ENCODE measurements at regions not wholly inside any gene's neighbourhood (a gene's known extent, or its start where the extent isn't known, plus 50 kb on each side); places are given as distances from the start of the nearest gene placed in this dataset.

DNA sequence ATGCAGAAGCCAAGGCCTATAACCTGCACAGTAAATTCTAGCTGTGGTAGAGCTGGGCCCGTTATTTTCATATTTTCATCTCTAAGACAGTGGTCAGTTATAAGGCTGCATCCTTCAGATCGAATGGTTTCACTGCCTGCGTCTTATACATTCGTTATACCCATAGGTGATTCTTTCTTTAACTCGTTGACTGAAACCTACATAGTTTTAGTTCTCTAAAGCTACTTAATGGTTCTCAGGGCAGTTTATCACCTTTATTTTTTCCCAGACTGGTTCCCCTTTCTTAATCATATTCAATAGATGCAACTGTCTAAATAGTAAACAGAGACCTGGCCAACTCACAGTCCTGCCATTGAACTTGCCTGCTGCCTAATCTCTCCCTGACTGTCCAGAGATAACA is 615.3 kb upstream of the SLITRK1 start (continued):
- TF ChIP-seq, protein P1, sequence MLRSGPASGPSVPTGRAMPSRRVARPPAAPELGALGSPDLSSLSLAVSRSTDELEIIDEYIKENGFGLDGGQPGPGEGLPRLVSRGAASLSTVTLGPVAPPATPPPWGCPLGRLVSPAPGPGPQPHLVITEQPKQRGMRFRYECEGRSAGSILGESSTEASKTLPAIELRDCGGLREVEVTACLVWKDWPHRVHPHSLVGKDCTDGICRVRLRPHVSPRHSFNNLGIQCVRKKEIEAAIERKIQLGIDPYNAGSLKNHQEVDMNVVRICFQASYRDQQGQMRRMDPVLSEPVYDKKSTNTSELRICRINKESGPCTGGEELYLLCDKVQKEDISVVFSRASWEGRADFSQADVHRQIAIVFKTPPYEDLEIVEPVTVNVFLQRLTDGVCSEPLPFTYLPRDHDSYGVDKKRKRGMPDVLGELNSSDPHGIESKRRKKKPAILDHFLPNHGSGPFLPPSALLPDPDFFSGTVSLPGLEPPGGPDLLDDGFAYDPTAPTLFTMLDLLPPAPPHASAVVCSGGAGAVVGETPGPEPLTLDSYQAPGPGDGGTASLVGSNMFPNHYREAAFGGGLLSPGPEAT (IDR thresholded peaks at IDR 0.05; ENCODE audit: low read depth), result peak; percentile 57; the same call in 1 of the 2 replicates
- TF ChIP-seq NR2F1 (conservative IDR thresholded peaks at IDR 0.05) (no peak), ZNF217 (IDR thresholded peaks at IDR 0.05) (0 out of 2 replicates have a peak, but pooled peaks have one; percentile 33), GATAD2B (conservative IDR thresholded peaks at IDR 0.05; ENCODE audit: low read depth) (no peak), PAX5 (IDR thresholded peaks at IDR 0.05; ENCODE audit: borderline replicate concordance, low read depth, low read length) (no peak), BRCA1 (IDR thresholded peaks at IDR 0.05; ENCODE audit: low read depth, low read length) (no peak), JUND (IDR thresholded peaks at IDR 0.05; ENCODE audit: low read depth, low read length) (no peak), SMAD5 (IDR thresholded peaks at IDR 0.05; ENCODE audit: low read depth) (no peak)
- TF ChIP-seq, protein P2, sequence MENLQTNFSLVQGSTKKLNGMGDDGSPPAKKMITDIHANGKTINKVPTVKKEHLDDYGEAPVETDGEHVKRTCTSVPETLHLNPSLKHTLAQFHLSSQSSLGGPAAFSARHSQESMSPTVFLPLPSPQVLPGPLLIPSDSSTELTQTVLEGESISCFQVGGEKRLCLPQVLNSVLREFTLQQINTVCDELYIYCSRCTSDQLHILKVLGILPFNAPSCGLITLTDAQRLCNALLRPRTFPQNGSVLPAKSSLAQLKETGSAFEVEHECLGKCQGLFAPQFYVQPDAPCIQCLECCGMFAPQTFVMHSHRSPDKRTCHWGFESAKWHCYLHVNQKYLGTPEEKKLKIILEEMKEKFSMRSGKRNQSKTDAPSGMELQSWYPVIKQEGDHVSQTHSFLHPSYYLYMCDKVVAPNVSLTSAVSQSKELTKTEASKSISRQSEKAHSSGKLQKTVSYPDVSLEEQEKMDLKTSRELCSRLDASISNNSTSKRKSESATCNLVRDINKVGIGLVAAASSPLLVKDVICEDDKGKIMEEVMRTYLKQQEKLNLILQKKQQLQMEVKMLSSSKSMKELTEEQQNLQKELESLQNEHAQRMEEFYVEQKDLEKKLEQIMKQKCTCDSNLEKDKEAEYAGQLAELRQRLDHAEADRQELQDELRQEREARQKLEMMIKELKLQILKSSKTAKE (IDR thresholded peaks at IDR 0.05; ENCODE audit: low read depth, poor library complexity, severe bottlenecking), result no peak

DNA sequence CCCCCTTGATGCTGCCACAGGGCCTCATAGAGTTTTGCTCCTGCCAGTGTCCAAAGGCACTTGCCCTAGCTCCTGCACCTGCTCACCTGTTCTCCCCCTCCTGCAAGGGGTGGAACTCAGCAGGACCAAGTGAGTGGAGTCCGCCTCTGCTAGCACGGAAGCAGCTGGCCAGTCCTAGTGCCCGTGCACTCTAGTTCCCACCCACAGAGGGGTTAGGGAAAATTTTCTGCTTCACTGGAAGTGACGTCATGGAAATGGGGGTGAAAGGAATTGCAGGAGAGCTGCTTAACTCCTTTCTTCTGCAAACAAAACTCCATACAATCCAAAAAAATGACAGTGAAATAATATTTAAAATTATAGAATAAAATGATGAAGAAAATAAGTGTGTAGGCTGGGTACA is 609.7 kb upstream of the SLITRK1 start:
- POLR2A ChIA-PET, result interaction anchor here (1.2 to 1.5 kb wide), 3 partner anchors 11 to 81 kb away, joined by 3 to 6 read pairs (median 4); no protein-coding TSS in a partner anchor
- Histone ChIP-seq H3K4me2 (ENCODE audit: control insufficient read depth, insufficient read depth) (no peak overlapping the region), H3K27ac (ENCODE audit: control insufficient read depth, insufficient read depth) (no peak overlapping the region), H4K20me1 (ENCODE audit: control insufficient read depth, insufficient read depth) (no peaks in the 10 kb centered on the region), H3K9ac (ENCODE audit: control insufficient read depth, insufficient read depth, low read length) (no peak overlapping the region), H3K4me1 (ENCODE audit: control insufficient read depth, insufficient read depth, low read length) (no peaks in the 10 kb centered on the region), H3K4me3 (no peak overlapping the region), H3K27me3 (replicated peaks in 1 of 2; ENCODE audit: control insufficient read depth in 2 of 2, insufficient read depth in 2 of 2, low read length in 1 of 2) (no peaks in the 10 kb centered on the region), H3K36me3 (ENCODE audit: control insufficient read depth in 2 of 2, insufficient read depth in 2 of 2, low read length in 1 of 2) (no peaks in the 10 kb centered on the region), H3K79me2 (ENCODE audit: control insufficient read depth, insufficient read depth, low read length) (no peaks in the 10 kb centered on the region), H2AFZ (ENCODE audit: control insufficient read depth, low read depth, low read length) (no peak overlapping the region), H3K9me3 (replicated peaks; ENCODE audit: control insufficient read depth, insufficient read depth, low read length) (no peaks in the 10 kb centered on the region)
- no TSS peak for BruUV-seq (replicated peaks)
- ATAC-seq (peak; percentile 54), FAIRE-seq (no peak), DNase-seq (ENCODE audit: low read depth, low spot score) (no peak)
- intact Hi-C loops (cut with micrococcal nuclease; ENCODE audit: unreplicated experiment), result no loop called here
- SMC1A ChIA-PET (ENCODE audit: uncharacterized antibody, unreplicated experiment), result interaction anchor here (0.8 to 3.4 kb wide), 5 partner anchors 21 to 355 kb away, joined by 3 to 11 read pairs (median 3); no protein-coding TSS in a partner anchor
- in situ Hi-C loops (cut with MboI), result no loop called here
- TF ChIP-seq BHLHE40 (IDR thresholded peaks at IDR 0.05; ENCODE audit: borderline replicate concordance in 1 of 2, low read depth in 2 of 2, low read length in 1 of 2) (peak in 1 of 2 experiments; percentile 67; a peak in 2 of 4 replicates), EP300 (IDR thresholded peaks at IDR 0.05; ENCODE audit: borderline replicate concordance in 1 of 2, control insufficient read depth in 1 of 2, low read depth in 2 of 2, low read length in 2 of 2) (no peak), ATF7 (IDR thresholded peaks at IDR 0.05; ENCODE audit: low read depth) (peak; percentile 97), NR2C1 (IDR thresholded peaks at IDR 0.05) (no peak), NFYA (IDR thresholded peaks at IDR 0.05; ENCODE audit: borderline replicate concordance, low read depth, low read length) (no peak), IKZF1 (conservative IDR thresholded peaks at IDR 0.05) (peak; percentile 41; the same call in 1 of the 2 replicates)
- RAD21 ChIA-PET (ENCODE audit: unreplicated experiment), result interaction anchor here (1.0 to 3.5 kb wide), 4 partner anchors 31 to 83 kb away, joined by 3 to 16 read pairs (median 4); no protein-coding TSS in a partner anchor
- WGBS (ENCODE audit: insufficient coverage, insufficient replicate concordance, low lambda C conversion rate, missing lambda C conversion rate), result 27% methylated on average over 4 of the region's 4 CpGs
- CTCF ChIA-PET, result interaction anchor here (0.9 to 1.9 kb wide), 3 partner anchors 37 to 83 kb away, joined by 3 to 8 read pairs (median 4); no protein-coding TSS in a partner anchor
